ENCODE measurements at regions not wholly inside any gene's neighbourhood (a gene's known extent, or its start where the extent isn't known, plus 50 kb on each side); places are given as distances from the start of the nearest gene placed in this dataset.

GRCh38 chr4:132542228-132542627 is 606.9 kb upstream of the PCDH10 start:
- Histone ChIP-seq H3K27me3 (no peaks in the 10 kb centered on the region), H3K36me3 (no peaks in the 10 kb centered on the region), H3K9me3 (no peaks in the 10 kb centered on the region), H3K27ac (no peak overlapping the region), H3K4me3 (no peak overlapping the region), H3K4me1 (no peaks in the 10 kb centered on the region)
- intact Hi-C loops (cut with DNase I): no loop called here
- TF ChIP-seq, protein P1, sequence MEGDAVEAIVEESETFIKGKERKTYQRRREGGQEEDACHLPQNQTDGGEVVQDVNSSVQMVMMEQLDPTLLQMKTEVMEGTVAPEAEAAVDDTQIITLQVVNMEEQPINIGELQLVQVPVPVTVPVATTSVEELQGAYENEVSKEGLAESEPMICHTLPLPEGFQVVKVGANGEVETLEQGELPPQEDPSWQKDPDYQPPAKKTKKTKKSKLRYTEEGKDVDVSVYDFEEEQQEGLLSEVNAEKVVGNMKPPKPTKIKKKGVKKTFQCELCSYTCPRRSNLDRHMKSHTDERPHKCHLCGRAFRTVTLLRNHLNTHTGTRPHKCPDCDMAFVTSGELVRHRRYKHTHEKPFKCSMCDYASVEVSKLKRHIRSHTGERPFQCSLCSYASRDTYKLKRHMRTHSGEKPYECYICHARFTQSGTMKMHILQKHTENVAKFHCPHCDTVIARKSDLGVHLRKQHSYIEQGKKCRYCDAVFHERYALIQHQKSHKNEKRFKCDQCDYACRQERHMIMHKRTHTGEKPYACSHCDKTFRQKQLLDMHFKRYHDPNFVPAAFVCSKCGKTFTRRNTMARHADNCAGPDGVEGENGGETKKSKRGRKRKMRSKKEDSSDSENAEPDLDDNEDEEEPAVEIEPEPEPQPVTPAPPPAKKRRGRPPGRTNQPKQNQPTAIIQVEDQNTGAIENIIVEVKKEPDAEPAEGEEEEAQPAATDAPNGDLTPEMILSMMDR (IDR thresholded peaks at IDR 0.05): no peak
- no peak for TF ChIP-seq POLR2A (IDR thresholded peaks at IDR 0.05)
- no peak for DNase-seq

DNA sequence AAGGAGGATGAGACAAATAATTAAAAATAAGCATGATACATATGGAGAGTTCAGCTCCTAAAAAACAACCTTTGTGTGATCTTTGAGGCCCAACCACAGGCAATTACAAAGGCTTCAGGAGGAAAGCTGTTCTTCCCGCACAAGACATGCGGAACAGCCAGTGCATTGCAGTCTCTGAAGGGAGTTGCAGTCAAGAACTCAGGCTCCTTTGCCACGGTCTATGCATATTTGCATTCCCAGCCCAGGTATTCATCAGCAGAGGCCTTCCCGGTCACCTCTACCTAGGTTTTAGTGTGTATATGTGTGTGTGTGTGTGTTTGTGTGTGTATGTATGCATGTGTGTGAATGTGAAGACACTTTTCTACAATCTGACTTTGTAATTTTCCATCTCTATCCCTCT is 600.6 kb upstream of the PCDH10 start:
- Histone ChIP-seq H3K4me1 (no peaks in the 10 kb centered on the region), H3K27me3 (no peaks in the 10 kb centered on the region), H3K36me3 (no peaks in the 10 kb centered on the region), H3K4me3 (no peak overlapping the region), H3K27ac (no peak overlapping the region), H3K9me3 (no peaks in the 10 kb centered on the region)
- DNase-seq: no peak
- WGBS, 2 donors: 86 to 87% methylated on average over 4 of the region's 4 CpGs
- TF ChIP-seq POLR2A (IDR thresholded peaks at IDR 0.05): no peak
- TF ChIP-seq, protein P1 (IDR thresholded peaks at IDR 0.05): no peak
- intact Hi-C loops (cut with DNase I): no loop called here

GRCh38 chr4:132556316-132556715 is 592.8 kb upstream of the PCDH10 start:
- TF ChIP-seq POLR2A (IDR thresholded peaks at IDR 0.05): no peak
- TF ChIP-seq, protein P1 (IDR thresholded peaks at IDR 0.05): no peak
- intact Hi-C loops (cut with DNase I): no loop called here
- Histone ChIP-seq H3K36me3 (no peaks in the 10 kb centered on the region), H3K9me3 (no peaks in the 10 kb centered on the region), H3K4me1 (no peaks in the 10 kb centered on the region), H3K27me3 (no peaks in the 10 kb centered on the region), H3K27ac (no peak overlapping the region), H3K4me3 (no peak overlapping the region)
- no peak for DNase-seq
- WGBS, 2 donors: 66 to 69% methylated on average over 3 of the region's 3 CpGs

- TF ChIP-seq POLR2A (IDR thresholded peaks at IDR 0.05): no peak
- TF ChIP-seq, protein P1 (IDR thresholded peaks at IDR 0.05): no peak
- no peaks in the 10 kb centered on the region for H3K36me3 ChIP-seq
- intact Hi-C loops (cut with DNase I): no loop called here
- no peak for DNase-seq
- no peak overlapping the region for H3K4me3 ChIP-seq
- H3K9me3 ChIP-seq: no peaks in the 10 kb centered on the region
- H3K27me3 ChIP-seq: no peaks in the 10 kb centered on the region
- no peak overlapping the region for H3K27ac ChIP-seq
- H3K4me1 ChIP-seq: no peaks in the 10 kb centered on the region
These were observed 591.4 kb upstream of the PCDH10 start for GRCh38 chr4:132557660-132558059.

- intact Hi-C loops (cut with DNase I): no loop called here
- Histone ChIP-seq H3K4me1 (no peaks in the 10 kb centered on the region), H3K27ac (no peak overlapping the region), H3K9me3 (no peaks in the 10 kb centered on the region), H3K36me3 (no peaks in the 10 kb centered on the region), H3K27me3 (no peaks in the 10 kb centered on the region), H3K4me3 (no peak overlapping the region)
- no peak for DNase-seq
- TF ChIP-seq, protein P1 (IDR thresholded peaks at IDR 0.05): no peak
- TF ChIP-seq POLR2A (IDR thresholded peaks at IDR 0.05): no peak
- 75 to 92% methylated on average over 1 of the region's 1 CpG for WGBS, 2 donors
These were observed 584.2 kb upstream of the PCDH10 start for GRCh38 chr4:132564920-132565319.

All from esophagus squamous epithelium (tissue), 5 donors.